DOHH2 (cell line): ENCODE measurements at regions not wholly inside any gene's neighbourhood (a gene's known extent, or its start where the extent isn't known, plus 50 kb on each side); places are given as distances from the start of the nearest gene placed in this dataset.

Experiments used
- H3F3A ChIP-seq: fragments of 200-600 bp; sonication (generic), shearing (Covaris generic); 2 replicates; pipeline ENCODE4 v1.6.0; 2016; ENCODE audit warnings: antibody characterized with exemption, mild to moderate bottlenecking; ENCODE audit not compliant: control insufficient read depth, insufficient read depth
- H3K27ac ChIP-seq: fragments of 200-600 bp; sonication (generic); 2 replicates; pipeline ENCODE4 v1.5.1; 2014; ENCODE audit warnings: low read depth, mild to moderate bottlenecking, low read length, moderate library complexity
- H3K27me3 ChIP-seq: fragments of 200-600 bp; sonication (generic); 2 replicates; pipeline ENCODE4 v1.6.1; 2014; ENCODE audit warnings: mild to moderate bottlenecking, low read length, mixed read lengths; ENCODE audit not compliant: control insufficient read depth
- H3K36me3 ChIP-seq: fragments of 200-600 bp; sonication (generic); 2 replicates; pipeline ENCODE4 v1.6.1; 2014; ENCODE audit warnings: mild to moderate bottlenecking, low read length, moderate library complexity, mixed read lengths; ENCODE audit not compliant: control insufficient read depth
- H3K4me1 ChIP-seq: fragments of 200-600 bp; sonication (generic); 2 replicates; pipeline ENCODE4 v1.6.1; 2014; ENCODE audit warnings: mild to moderate bottlenecking, low read length, mixed read lengths; ENCODE audit not compliant: control insufficient read depth
- H3K4me2 ChIP-seq: fragments of 200-600 bp; sonication (generic); 2 replicates; pipeline ENCODE4 v1.6.0; 2014; ENCODE audit warnings: mild to moderate bottlenecking, low read length, moderate library complexity
- H3K4me3 ChIP-seq: fragments of 200-600 bp; sonication (generic); 2 replicates; pipeline ENCODE4 v1.5.1; 2014; ENCODE audit warnings: mild to moderate bottlenecking, low read length, mixed read lengths
- H3K79me2 ChIP-seq: fragments of 200-600 bp; sonication (generic); 2 replicates; pipeline ENCODE4 v1.6.1; 2014; ENCODE audit warnings: mild to moderate bottlenecking, low read length, mixed read lengths; ENCODE audit not compliant: control insufficient read depth
- H3K9me2 ChIP-seq: fragments of 200-600 bp; sonication (generic); replicated peaks from 2 replicates; pipeline ENCODE4 v1.6.1; 2014; ENCODE audit warnings: mild to moderate bottlenecking, low read length, mixed read lengths; ENCODE audit not compliant: control insufficient read depth
- H3K9me3 ChIP-seq: fragments of 200-600 bp; sonication (generic); 2 replicates; pipeline ENCODE4 v1.6.1; 2014; ENCODE audit warnings: antibody characterized with exemption, low read length, mixed read lengths; ENCODE audit not compliant: control insufficient read depth, insufficient read depth
- H4K20me1 ChIP-seq: fragments of 200-600 bp; sonication (generic); 2 replicates; pipeline ENCODE4 v1.6.0; 2014; ENCODE audit warnings: low read depth, mild to moderate bottlenecking, antibody characterized with exemption, low read length, moderate library complexity; ENCODE audit not compliant: control insufficient read depth, insufficient read depth
- CTCF ChIP-seq: fragments of 200-600 bp; sonication (generic); IDR thresholded peaks from one replicate; pipeline ENCODE4 v1.5.1; 2014; ENCODE audit warnings: antibody characterized with exemption, mild to moderate bottlenecking, low read depth, low read length; ENCODE audit not compliant: poor library complexity, severe bottlenecking
- EZH2phosphoT487 ChIP-seq: fragments of 200-600 bp; sonication (generic); IDR thresholded peaks from 2 replicates; pipeline ENCODE4 v1.6.1; 2017; ENCODE audit warnings: borderline replicate concordance, mild to moderate bottlenecking, antibody characterized with exemption, low read length, moderate library complexity, mixed read lengths

- Histone ChIP-seq H3K4me3 (no peak overlapping the region), H3K4me1 (no peaks in the 10 kb centered on the region), H3F3A (no peaks in the 10 kb centered on the region), H3K36me3 (no peaks in the 10 kb centered on the region), H3K27ac (no peak overlapping the region), H3K9me3 (no peaks in the 10 kb centered on the region; the same call in 1 of the 2 replicates), H3K4me2 (no peak overlapping the region), H4K20me1 (no peaks in the 10 kb centered on the region), H3K9me2 (no peaks in the 10 kb centered on the region), H3K27me3 (no peaks in the 10 kb centered on the region), H3K79me2 (no peaks in the 10 kb centered on the region)
- TF ChIP-seq EZH2phosphoT487 (no peak), CTCF (no peak)
Measured at GRCh38 chr21:19899645-19900044, 1098.6 kb upstream of the NCAM2 start.

GRCh38 chr21:19900149-19900548, 1098.1 kb upstream of the NCAM2 start:
- Histone ChIP-seq H3K36me3 (no peaks in the 10 kb centered on the region), H3K27ac (no peak overlapping the region), H3K27me3 (no peaks in the 10 kb centered on the region), H3K4me1 (no peaks in the 10 kb centered on the region), H3K79me2 (no peaks in the 10 kb centered on the region), H3K4me2 (no peak overlapping the region), H4K20me1 (no peaks in the 10 kb centered on the region), H3K9me3 (no peaks in the 10 kb centered on the region; the same call in 1 of the 2 replicates), H3K9me2 (no peaks in the 10 kb centered on the region), H3K4me3 (no peak overlapping the region), H3F3A (no peaks in the 10 kb centered on the region)
- TF ChIP-seq EZH2phosphoT487 (no peak), CTCF (no peak)

- no peaks in the 10 kb centered on the region for H3K9me2 ChIP-seq
- no peak overlapping the region for H3K4me2 ChIP-seq
- no peaks in the 10 kb centered on the region for H3F3A ChIP-seq
- no peak overlapping the region for H3K4me3 ChIP-seq
- no peaks in the 10 kb centered on the region for H3K27me3 ChIP-seq
- H3K36me3 ChIP-seq, result no peaks in the 10 kb centered on the region
- no peaks in the 10 kb centered on the region for H3K9me3 ChIP-seq
- H3K27ac ChIP-seq, result no peak overlapping the region
- TF ChIP-seq CTCF, result no peak
- TF ChIP-seq EZH2phosphoT487, result no peak
- no peaks in the 10 kb centered on the region for H3K79me2 ChIP-seq
- no peaks in the 10 kb centered on the region for H4K20me1 ChIP-seq
- no peaks in the 10 kb centered on the region for H3K4me1 ChIP-seq
Measured at GRCh38 chr21:19908390-19908789, 1089.8 kb upstream of the NCAM2 start.

GRCh38 chr21:19914028-19914427, 1084.2 kb upstream of the NCAM2 start:
- Histone ChIP-seq H3K4me3 (no peak overlapping the region), H4K20me1 (no peaks in the 10 kb centered on the region), H3K27ac (no peak overlapping the region), H3K79me2 (no peaks in the 10 kb centered on the region), H3K4me2 (no peak overlapping the region), H3K36me3 (no peaks in the 10 kb centered on the region), H3K9me2 (no peaks in the 10 kb centered on the region), H3K4me1 (no peaks in the 10 kb centered on the region), H3K27me3 (no peaks in the 10 kb centered on the region), H3F3A (no peaks in the 10 kb centered on the region), H3K9me3 (no peaks in the 10 kb centered on the region)
- TF ChIP-seq CTCF (no peak), EZH2phosphoT487 (no peak)
